Stomach (tissue), 4 donors: ENCODE measurements at regions not wholly inside any gene's neighbourhood (a gene's known extent, or its start where the extent isn't known, plus 50 kb on each side); places are given as distances from the start of the nearest gene placed in this dataset.

ENCODE experiments used
- CTCF ChIP-seq, 7 experiments: fragments of 450-650 bp in 4 of 7; fragments of 200-600 bp in 3 of 7; sonication (generic) in 3 of 7; IDR thresholded peaks; one replicate each; pipeline ENCODE4 v1.5.1; 2016 to 2019; ENCODE audit warnings: antibody characterized with exemption in 7 of 7, control low read depth in 2 of 7, mild to moderate bottlenecking in 1 of 7
- EP300 ChIP-seq: sonication (generic); formaldehyde crosslinking; IDR thresholded peaks from one replicate; pipeline ENCODE4 v1.6.1; 2017; ENCODE audit warnings: antibody characterized with exemption
- POLR2AphosphoS5 ChIP-seq, 3 donors: sonication (generic); formaldehyde crosslinking; IDR thresholded peaks; one replicate each; pipeline ENCODE4 v1.6.1; 2016; ENCODE audit warnings: antibody characterized with exemption in 3 of 3

- TF ChIP-seq CTCF (IDR thresholded peaks at IDR 0.05) (no peak), POLR2AphosphoS5 (IDR thresholded peaks at IDR 0.05) (no peak), EP300 (no peak)
Measured at GRCh38 chr1:221583465-221583864, 158.4 kb downstream of the DUSP10 start.
